WTC11 (cell line): ENCODE measurements at regions not wholly inside any gene's neighbourhood (a gene's known extent, or its start where the extent isn't known, plus 50 kb on each side); places are given as distances from the start of the nearest gene placed in this dataset.

ENCODE experiments used
- ATAC-seq: fragments of 200-7000 bp; cut with Tn5 transposase; 2 replicates; pipeline ENCODE4 v1.10.0; 2021; ENCODE audit warnings: mild to moderate bottlenecking, moderate library complexity
- CTCF ChIA-PET: fragments of 300-600 bp; sonication (Branson Sonifier 250); formaldehyde crosslinking; loops from one replicate; lab custom pipeline; 2021; ENCODE audit warnings: antibody characterized with exemption; lab: Charles Lee
- POLR2A ChIA-PET: fragments of 350-600 bp; sonication (Branson Sonifier 250); formaldehyde crosslinking; loops from one replicate; lab custom pipeline; 2021; ENCODE audit warnings: antibody characterized with exemption; lab: Charles Lee
- DNase-seq: peaks from one replicate; pipeline ENCODE4 v3.0.0; 2021; ENCODE audit warnings: low spot score
- H3K27ac Mint-ChIP-seq: 2 replicates; pipeline ENCODE4 v1.8.0; 2021; ENCODE audit warnings: mixed read lengths
- H3K27me3 Mint-ChIP-seq: 2 replicates; pipeline ENCODE4 v1.8.0; 2021; ENCODE audit warnings: low read depth, mild to moderate bottlenecking, moderate library complexity, mixed read lengths
- H3K36me3 Mint-ChIP-seq: 2 replicates; pipeline ENCODE4 v1.8.0; 2021; ENCODE audit warnings: mixed read lengths
- H3K4me1 Mint-ChIP-seq: 2 replicates; pipeline ENCODE4 v1.8.0; 2022; ENCODE audit warnings: mixed read lengths
- H3K4me3 Mint-ChIP-seq: 2 replicates; pipeline ENCODE4 v1.8.0; 2021; ENCODE audit warnings: mild to moderate bottlenecking, moderate library complexity, mixed read lengths
- H3K9me3 Mint-ChIP-seq: 2 replicates; pipeline ENCODE4 v1.8.0; 2021; ENCODE audit warnings: mixed read lengths
- AFF4 ChIP-seq: sonication (generic); formaldehyde crosslinking; IDR thresholded peaks from 2 replicates; pipeline ENCODE4 v1.8.1; 2023; ENCODE audit warnings: mild to moderate bottlenecking, missing genetic modification reagents, borderline replicate concordance
- ATF1 ChIP-seq: sonication (generic); formaldehyde crosslinking; IDR thresholded peaks from 2 replicates; pipeline ENCODE4 v1.8.1; 2023; ENCODE audit warnings: mild to moderate bottlenecking, moderate library complexity, missing genetic modification reagents
- ATF2 ChIP-seq: sonication (generic); formaldehyde crosslinking; IDR thresholded peaks from 2 replicates; pipeline ENCODE4 v1.8.1; 2022; ENCODE audit warnings: low read depth, missing genetic modification reagents, borderline replicate concordance
- E2F1 ChIP-seq: sonication (generic); formaldehyde crosslinking; IDR thresholded peaks from 2 replicates; pipeline ENCODE4 v1.8.0; 2022; ENCODE audit warnings: mild to moderate bottlenecking, missing genetic modification reagents
- FOXP1 ChIP-seq: sonication (generic); formaldehyde crosslinking; IDR thresholded peaks from 2 replicates; pipeline ENCODE4 v1.8.0; 2022; ENCODE audit warnings: missing genetic modification reagents, mild to moderate bottlenecking, moderate library complexity, borderline replicate concordance
- HMGA2 ChIP-seq: fragments of 250-450 bp; sonication (Bioruptor Pico); IDR thresholded peaks from 2 replicates; pipeline ENCODE4 v1.4.0; 2021; ENCODE audit warnings: mild to moderate bottlenecking, moderate library complexity
- HMGXB4 ChIP-seq: sonication (generic); formaldehyde crosslinking; IDR thresholded peaks from 2 replicates; pipeline ENCODE4 v1.8.1; 2023; ENCODE audit warnings: mild to moderate bottlenecking, moderate library complexity, missing genetic modification reagents
- MYBL2 ChIP-seq: sonication (generic); formaldehyde crosslinking; IDR thresholded peaks from 2 replicates; pipeline ENCODE4 v1.8.1; 2023; ENCODE audit warnings: mild to moderate bottlenecking, moderate library complexity, missing genetic modification reagents
- NR1H2 ChIP-seq: sonication (generic); formaldehyde crosslinking; IDR thresholded peaks from 2 replicates; pipeline ENCODE4 v1.9.0; 2021; ENCODE audit warnings: mild to moderate bottlenecking, moderate library complexity, missing genetic modification reagents
- NR3C1 ChIP-seq: sonication (generic); formaldehyde crosslinking; conservative IDR thresholded peaks from 2 replicates; pipeline ENCODE4 v1.8.1; 2023; ENCODE audit warnings: low read depth, mild to moderate bottlenecking, missing genetic modification reagents
- SOX15 ChIP-seq: fragments of 250-450 bp; sonication (Bioruptor Pico); IDR thresholded peaks from 2 replicates; pipeline ENCODE4 v1.9.0; 2021; ENCODE audit warnings: mild to moderate bottlenecking
- USF1 ChIP-seq: sonication (generic); formaldehyde crosslinking; IDR thresholded peaks from 2 replicates; pipeline ENCODE4 v1.8.0; 2022; ENCODE audit warnings: mild to moderate bottlenecking, missing genetic modification reagents
- ZNF121 ChIP-seq: sonication (generic); formaldehyde crosslinking; IDR thresholded peaks from 2 replicates; pipeline ENCODE4 v1.8.0; 2023; ENCODE audit warnings: missing genetic modification reagents
- ZNF138 ChIP-seq: sonication (generic); formaldehyde crosslinking; conservative IDR thresholded peaks from 2 replicates; pipeline ENCODE4 v1.8.1; 2022; ENCODE audit warnings: mild to moderate bottlenecking, moderate library complexity, missing genetic modification reagents

GRCh38 chr2:122949523-122949922 lies 1075.6 kb upstream of the CNTNAP5 start:
- DNase-seq = no peak
- Mint-ChIP-seq H3K4me3 (no peak overlapping the region), H3K27ac (no peak overlapping the region), H3K4me1 (no peaks in the 10 kb centered on the region)
- CTCF ChIA-PET = no interaction called here
- no peak for TF ChIP-seq MYBL2 (CRISPR knock-in tag)
- TF ChIP-seq SOX15 (CRISPR knock-in tag) = no peak
- TF ChIP-seq FOXP1 (CRISPR knock-in tag) = no peak
- no peak for TF ChIP-seq ZNF138 (CRISPR knock-in tag)
- TF ChIP-seq NR3C1 (CRISPR knock-in tag) = no peak
- no peak for TF ChIP-seq E2F1 (CRISPR knock-in tag)
- TF ChIP-seq, all 79 proteins: peak for 0
- Mint-ChIP-seq H3K9me3 (no peaks in the 10 kb centered on the region), H3K36me3 (no peaks in the 10 kb centered on the region), H3K27me3 (no peaks in the 10 kb centered on the region)
- POLR2A ChIA-PET = no interaction called here
- ATAC-seq = no peak

GRCh38 chr2:122955776-122956175 lies 1069.3 kb upstream of the CNTNAP5 start:
- H3K27ac Mint-ChIP-seq = no peak overlapping the region
- POLR2A ChIA-PET = no interaction called here
- H3K4me1 Mint-ChIP-seq = peaks cover 3% of the 10 kb centered on the region
- H3K27me3 Mint-ChIP-seq = no peaks in the 10 kb centered on the region
- H3K4me3 Mint-ChIP-seq = no peak overlapping the region
- CTCF ChIA-PET = no interaction called here
- H3K36me3 Mint-ChIP-seq = no peaks in the 10 kb centered on the region
- DNase-seq = no peak
- no peak for TF ChIP-seq USF1 (CRISPR knock-in tag)
- no peak for TF ChIP-seq ATF2 (CRISPR knock-in tag)
- TF ChIP-seq HMGA2 (CRISPR knock-in tag) = no peak
- TF ChIP-seq HMGXB4 = no peak
- no peak for TF ChIP-seq ATF1 (CRISPR knock-in tag)
- no peak for TF ChIP-seq NR1H2
- TF ChIP-seq ZNF121 (CRISPR knock-in tag) = no peak
- no peak for TF ChIP-seq AFF4 (CRISPR knock-in tag)
- ATAC-seq = no peak
- H3K9me3 Mint-ChIP-seq = no peaks in the 10 kb centered on the region
